Natural killer cell treated with Interleukin-12 subunit alpha and Interleukin-12 subunit beta and Interleukin-15 and Interleukin-18, amount 100 ng/mL, for 72 hours (primary cell): ENCODE measurements at regions not wholly inside any gene's neighbourhood (a gene's known extent, or its start where the extent isn't known, plus 50 kb on each side); places are given as distances from the start of the nearest gene placed in this dataset.
"Not testable (repeated sequence)": the region's sequence is repeated elsewhere in the genome, so short reads cannot be mapped to it uniquely, and the experiment has no call there.

Experiments used
- ATAC-seq, 2 donors: fragments of 150-1000 bp; cut with Tn5 transposase in 1 of 2; sonication (Bioruptor Pico), chemical (Tn5 transposase) in 1 of 2; 2 replicates each; pipeline ENCODE4 v1.10.0; 2021
- DNase-seq: peaks from one replicate; pipeline ENCODE4 v3.0.0; 2022; ENCODE audit warnings: low spot score
- H3K27ac Mint-ChIP-seq, 2 donors: 1 replicate in 1 of 2; 2 replicates in 1 of 2; pipeline ENCODE4 v1.8.0; 2022; ENCODE audit warnings: mixed read lengths in 2 of 2, mild to moderate bottlenecking in 1 of 2, moderate library complexity in 1 of 2
- H3K27me3 Mint-ChIP-seq, 2 donors: 1 replicate in 1 of 2; 2 replicates in 1 of 2; pipeline ENCODE4 v1.8.0; 2022; ENCODE audit warnings: mixed read lengths in 2 of 2
- H3K36me3 Mint-ChIP-seq: one replicate; pipeline ENCODE4 v1.8.0; 2022; ENCODE audit warnings: mixed read lengths
- H3K4me1 Mint-ChIP-seq, 2 donors: 1 replicate in 1 of 2; 2 replicates in 1 of 2; pipeline ENCODE4 v1.8.0; 2022; ENCODE audit warnings: low read depth in 2 of 2, mixed read lengths in 2 of 2, mild to moderate bottlenecking in 1 of 2
- H3K4me3 Mint-ChIP-seq: one replicate; pipeline ENCODE4 v1.8.0; 2022; ENCODE audit warnings: mixed read lengths
- H3K9me3 Mint-ChIP-seq: 2 replicates; pipeline ENCODE4 v1.8.0; 2022; ENCODE audit warnings: mixed read lengths

GRCh38 chr4:111417521-111417920, 727.7 kb upstream of the FAM241A start:
- Mint-ChIP-seq H3K4me1 (no peaks in the 10 kb centered on the region), H3K9me3 (peaks cover 10% of the 10 kb centered on the region), H3K36me3 (no peaks in the 10 kb centered on the region), H3K4me3 (no peak overlapping the region), H3K27ac (no peak overlapping the region), H3K27me3 (no peaks in the 10 kb centered on the region)
- DNase-seq, result no peak
- ATAC-seq, result no peak

- ATAC-seq (no peak), DNase-seq (no peak)
- Mint-ChIP-seq H3K36me3 (peaks cover 7% of the 10 kb centered on the region), H3K27ac (no peak overlapping the region), H3K4me1 (no peaks in the 10 kb centered on the region), H3K9me3 (peaks cover 17% of the 10 kb centered on the region), H3K4me3 (no peak overlapping the region), H3K27me3 (no peaks in the 10 kb centered on the region)
Observed at GRCh38 chr4:111433441-111433840, 711.8 kb upstream of the FAM241A start.

GRCh38 chr4:111434586-111434985, 710.7 kb upstream of the FAM241A start:
- Mint-ChIP-seq H3K36me3 (peaks cover 7% of the 10 kb centered on the region), H3K4me1 (no peaks in the 10 kb centered on the region), H3K27ac (no peak overlapping the region), H3K27me3 (no peaks in the 10 kb centered on the region), H3K4me3 (no peak overlapping the region), H3K9me3 (peaks cover 18% of the 10 kb centered on the region)
- ATAC-seq, result no peak
- no peak for DNase-seq

GRCh38 chr4:111435986-111436744, 709.1 kb upstream of the FAM241A start:
- DNase-seq (no peak), ATAC-seq (no peak)
- peaks cover 22% of the 10 kb centered on the region for H3K9me3 Mint-ChIP-seq
- H3K27ac Mint-ChIP-seq, result no peak overlapping the region
- no peaks in the 10 kb centered on the region for H3K27me3 Mint-ChIP-seq
- no peak overlapping the region for H3K4me3 Mint-ChIP-seq
- H3K36me3 Mint-ChIP-seq, result peaks cover 7% of the 10 kb centered on the region
- no peaks in the 10 kb centered on the region for H3K4me1 Mint-ChIP-seq

GRCh38 chr4:111441687-111442086, 703.6 kb upstream of the FAM241A start:
- Mint-ChIP-seq H3K4me1 (no peaks in the 10 kb centered on the region), H3K27me3 (no peaks in the 10 kb centered on the region), H3K27ac (no peak overlapping the region), H3K4me3 (no peak overlapping the region), H3K36me3 (no peaks in the 10 kb centered on the region), H3K9me3 (peaks cover 12% of the 10 kb centered on the region)
- ATAC-seq (no peak), DNase-seq (no peak)

- not testable (repeated sequence) for H3K4me3 Mint-ChIP-seq, ATAC-seq, H3K27ac Mint-ChIP-seq, H3K4me1 Mint-ChIP-seq, H3K36me3 Mint-ChIP-seq, H3K27me3 Mint-ChIP-seq, DNase-seq, H3K9me3 Mint-ChIP-seq
Observed at GRCh38 chr4:111444836-111445235, 700.4 kb upstream of the FAM241A start.

- Mint-ChIP-seq H3K4me3 (no peak overlapping the region), H3K27ac (no peak overlapping the region), H3K36me3 (no peaks in the 10 kb centered on the region), H3K9me3 (peaks cover 5% of the 10 kb centered on the region), H3K4me1 (no peaks in the 10 kb centered on the region), H3K27me3 (no peaks in the 10 kb centered on the region)
- no peak for ATAC-seq
- no peak for DNase-seq
Observed at GRCh38 chr4:111449657-111450056, 695.6 kb upstream of the FAM241A start.

- DNase-seq (no peak), ATAC-seq (no peak)
- no peaks in the 10 kb centered on the region for H3K36me3 Mint-ChIP-seq
- H3K4me3 Mint-ChIP-seq, result no peak overlapping the region
- H3K27me3 Mint-ChIP-seq, result no peaks in the 10 kb centered on the region
- no peaks in the 10 kb centered on the region for H3K4me1 Mint-ChIP-seq
- H3K9me3 Mint-ChIP-seq, result peaks cover 5% of the 10 kb centered on the region
- H3K27ac Mint-ChIP-seq, result no peak overlapping the region
Observed at GRCh38 chr4:111450867-111451266, 694.4 kb upstream of the FAM241A start.

- DNase-seq (no peak), ATAC-seq (no peak)
- Mint-ChIP-seq H3K9me3 (no peaks in the 10 kb centered on the region), H3K4me1 (no peaks in the 10 kb centered on the region), H3K4me3 (no peak overlapping the region), H3K27ac (no peak overlapping the region), H3K36me3 (no peaks in the 10 kb centered on the region), H3K27me3 (no peaks in the 10 kb centered on the region)
Observed at GRCh38 chr4:111453216-111453615, 692.0 kb upstream of the FAM241A start.

GRCh38 chr4:111454961-111455360, 690.3 kb upstream of the FAM241A start:
- Mint-ChIP-seq H3K4me3 (no peak overlapping the region), H3K36me3 (no peaks in the 10 kb centered on the region), H3K9me3 (no peaks in the 10 kb centered on the region), H3K4me1 (no peaks in the 10 kb centered on the region), H3K27ac (no peak overlapping the region), H3K27me3 (no peaks in the 10 kb centered on the region)
- DNase-seq, result no peak
- no peak for ATAC-seq

- H3K9me3 Mint-ChIP-seq, result peaks cover 4% of the 10 kb centered on the region
- H3K27me3 Mint-ChIP-seq, result no peaks in the 10 kb centered on the region
- ATAC-seq (no peak), DNase-seq (no peak)
- H3K4me1 Mint-ChIP-seq, result no peaks in the 10 kb centered on the region
- no peaks in the 10 kb centered on the region for H3K36me3 Mint-ChIP-seq
- H3K27ac Mint-ChIP-seq, result no peak overlapping the region
- H3K4me3 Mint-ChIP-seq, result no peak overlapping the region
Observed at GRCh38 chr4:111464251-111465045, 680.8 kb upstream of the FAM241A start.

- Mint-ChIP-seq H3K36me3 (no peaks in the 10 kb centered on the region), H3K27me3 (no peaks in the 10 kb centered on the region), H3K4me1 (no peaks in the 10 kb centered on the region), H3K9me3 (peaks cover 4% of the 10 kb centered on the region), H3K4me3 (no peak overlapping the region), H3K27ac (no peak overlapping the region)
- DNase-seq (no peak), ATAC-seq (no peak)
Observed at GRCh38 chr4:111466811-111467604, 678.2 kb upstream of the FAM241A start.

- Mint-ChIP-seq H3K9me3 (peaks cover 4% of the 10 kb centered on the region), H3K36me3 (no peaks in the 10 kb centered on the region), H3K27ac (no peak overlapping the region), H3K4me1 (no peaks in the 10 kb centered on the region), H3K4me3 (no peak overlapping the region), H3K27me3 (no peaks in the 10 kb centered on the region)
- DNase-seq (no peak), ATAC-seq (no peak)
Observed at GRCh38 chr4:111475001-111475400, 670.3 kb upstream of the FAM241A start.

GRCh38 chr4:111475666-111476065, 669.6 kb upstream of the FAM241A start:
- DNase-seq (no peak), ATAC-seq (no peak)
- no peaks in the 10 kb centered on the region for H3K27me3 Mint-ChIP-seq
- H3K4me1 Mint-ChIP-seq, result no peaks in the 10 kb centered on the region
- peaks cover 4% of the 10 kb centered on the region for H3K36me3 Mint-ChIP-seq
- peaks cover 4% of the 10 kb centered on the region for H3K9me3 Mint-ChIP-seq
- no peak overlapping the region for H3K4me3 Mint-ChIP-seq
- no peak overlapping the region for H3K27ac Mint-ChIP-seq
